ENCODE measurements at regions not wholly inside any gene's neighbourhood (a gene's known extent, or its start where the extent isn't known, plus 50 kb on each side); places are given as distances from the start of the nearest gene placed in this dataset.
"Not testable (repeated sequence)": the region's sequence is repeated elsewhere in the genome, so short reads cannot be mapped to it uniquely, and the experiment has no call there.

DNA sequence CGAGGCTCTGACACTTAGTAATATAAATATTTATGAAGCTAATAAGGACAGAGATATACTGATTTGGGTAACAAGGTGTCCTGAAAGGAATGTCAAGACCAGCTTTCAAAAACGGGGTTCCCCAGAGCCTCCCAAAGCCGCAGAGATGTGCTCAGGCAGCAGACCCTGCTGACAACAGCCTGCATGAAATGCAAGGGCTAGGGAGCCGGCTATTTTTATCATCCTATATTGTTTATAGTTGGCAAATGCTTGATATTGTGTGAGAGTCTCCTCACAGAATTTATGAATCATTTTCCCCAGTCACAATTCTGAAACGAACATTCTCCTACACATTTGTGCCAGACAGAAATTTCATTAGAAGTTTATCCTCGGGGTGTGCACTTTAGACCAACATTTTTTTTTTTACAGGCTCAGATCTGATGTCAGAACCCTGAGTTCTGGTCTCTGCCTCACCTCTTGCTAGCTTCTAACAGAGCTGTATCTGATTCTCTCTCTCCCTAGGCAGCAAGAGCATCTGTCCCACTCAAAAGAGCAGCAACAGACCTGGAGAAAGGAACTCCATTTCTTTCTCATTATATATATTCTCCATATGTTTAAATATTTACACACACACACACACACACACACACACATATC is 302.3 kb upstream of the PLD5 start:
- no peak overlapping the region for H3K4me3 Mint-ChIP-seq
- H3K4me1 Mint-ChIP-seq = no peaks in the 10 kb centered on the region
- H3K27me3 Mint-ChIP-seq = no peaks in the 10 kb centered on the region
- no peaks in the 10 kb centered on the region for H3K36me3 Mint-ChIP-seq
- no peaks in the 10 kb centered on the region for H3K9me3 Mint-ChIP-seq (ENCODE audit: low read depth)
- ATAC-seq (no peak), DNase-seq (no peak)
- CTCF ChIA-PET = no interaction called here
- H3K27ac Mint-ChIP-seq = no peak overlapping the region

DNA sequence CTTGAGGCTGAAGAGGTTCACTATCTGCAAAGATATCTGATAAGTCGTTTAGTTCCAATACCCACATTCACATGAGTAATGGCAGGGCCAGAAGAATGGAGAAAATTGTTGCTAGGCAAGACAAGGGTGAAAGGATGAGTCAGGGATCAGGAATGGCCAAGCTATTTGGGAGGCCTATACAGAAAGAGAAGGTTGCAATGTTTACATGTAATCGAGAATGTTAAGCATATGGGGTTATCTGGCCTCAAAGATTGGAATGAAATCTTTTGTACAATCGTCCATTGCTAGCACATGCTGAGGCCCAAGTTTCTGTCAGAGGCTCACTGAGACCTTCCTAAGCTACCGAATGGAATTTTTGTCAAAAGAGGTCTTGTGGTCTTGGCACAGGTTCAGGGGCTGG is 299.9 kb upstream of the PLD5 start:
- no peak for DNase-seq
- Mint-ChIP-seq H3K9me3 (ENCODE audit: low read depth) (no peaks in the 10 kb centered on the region), H3K4me1 (no peaks in the 10 kb centered on the region)

DNA sequence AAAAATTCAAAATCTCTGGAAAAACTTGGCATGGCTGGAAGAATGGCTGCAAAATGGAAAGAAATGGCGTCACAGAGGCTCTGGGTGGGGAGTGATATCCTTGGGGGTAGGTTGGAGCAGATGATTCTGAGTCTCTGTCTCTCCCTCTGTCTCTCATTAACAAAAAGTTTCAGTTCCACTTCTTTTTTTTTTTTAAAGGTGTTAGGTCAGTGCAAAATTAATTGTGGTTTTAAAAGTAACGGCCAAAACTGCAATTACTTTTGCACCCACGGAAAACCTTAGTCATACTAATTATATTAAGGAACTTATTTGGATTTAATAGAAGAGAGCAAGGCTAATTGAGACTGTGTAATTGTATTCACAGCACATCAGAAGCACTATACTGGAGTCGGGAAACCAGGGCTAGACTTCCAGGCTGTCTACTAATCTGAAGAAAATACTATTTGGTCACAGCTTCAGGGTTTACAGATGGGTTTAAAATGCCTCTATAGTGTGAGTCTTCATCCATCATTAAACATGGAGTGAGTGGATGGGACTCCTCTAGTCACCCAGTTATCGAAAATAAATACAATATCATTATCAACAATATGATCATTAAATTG is 289.1 kb upstream of the PLD5 start:
- H3K4me1 Mint-ChIP-seq = no peaks in the 10 kb centered on the region
- no peaks in the 10 kb centered on the region for H3K36me3 Mint-ChIP-seq
- no peaks in the 10 kb centered on the region for H3K9me3 Mint-ChIP-seq (ENCODE audit: low read depth)
- H3K27ac Mint-ChIP-seq = no peak overlapping the region
- DNase-seq (no peak), ATAC-seq (no peak)
- H3K4me3 Mint-ChIP-seq = no peak overlapping the region
- CTCF ChIA-PET = no interaction called here
- H3K27me3 Mint-ChIP-seq = no peaks in the 10 kb centered on the region

More for the DNA sequence above, 299.9 kb upstream of the PLD5 start:
- Mint-ChIP-seq H3K27ac (no peak overlapping the region), H3K36me3 (no peaks in the 10 kb centered on the region), H3K4me3 (no peak overlapping the region), H3K27me3 (no peaks in the 10 kb centered on the region)
- ATAC-seq = no peak
- CTCF ChIA-PET = no interaction called here

DNA sequence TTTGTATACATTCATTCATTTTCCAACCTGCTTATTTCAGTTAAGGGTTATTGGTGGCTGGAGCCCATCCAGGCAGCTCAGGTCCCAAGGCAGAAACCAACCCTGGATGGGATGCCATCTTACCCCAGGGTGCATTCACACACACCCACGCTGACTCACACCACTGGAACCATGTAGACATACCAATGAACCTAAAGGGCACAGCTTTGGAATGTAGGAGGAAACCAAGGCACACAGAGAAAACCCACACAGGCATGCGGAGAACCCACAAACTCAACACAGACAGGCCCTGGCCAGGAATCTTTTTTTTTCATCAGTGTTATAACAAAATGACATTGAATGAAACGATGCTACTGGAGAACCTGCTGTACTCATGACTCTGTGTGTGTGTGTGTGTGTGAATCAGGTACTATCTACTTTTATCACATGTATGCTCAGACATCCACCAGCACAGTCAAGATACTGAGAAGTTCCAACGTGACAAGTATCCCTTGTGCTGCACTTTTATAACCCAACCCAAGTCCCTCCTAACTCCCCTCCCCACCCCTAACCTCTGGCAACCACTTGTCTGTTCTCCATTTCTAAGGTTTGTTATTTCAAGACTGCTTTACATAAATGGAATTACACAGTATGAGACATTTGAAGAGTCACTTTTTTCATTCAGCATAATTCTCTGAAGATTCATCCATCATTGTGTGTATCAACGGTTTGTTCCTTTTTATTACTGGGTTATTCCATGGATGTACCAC is 286.8 kb upstream of the PLD5 start:
- H3K36me3 Mint-ChIP-seq = no peaks in the 10 kb centered on the region
- no peak overlapping the region for H3K27ac Mint-ChIP-seq

GRCh38 chr1:242806324-242806723 is 281.8 kb upstream of the PLD5 start:
- no peaks in the 10 kb centered on the region for H3K4me1 Mint-ChIP-seq
- H3K36me3 Mint-ChIP-seq = no peaks in the 10 kb centered on the region
- no peak overlapping the region for H3K4me3 Mint-ChIP-seq
- DNase-seq (no peak), ATAC-seq (no peak)
- H3K27me3 Mint-ChIP-seq = no peaks in the 10 kb centered on the region
- CTCF ChIA-PET = no interaction called here
- H3K9me3 Mint-ChIP-seq (ENCODE audit: low read depth) = no peaks in the 10 kb centered on the region
- H3K27ac Mint-ChIP-seq = no peak overlapping the region

More for the DNA sequence above, 286.8 kb upstream of the PLD5 start:
- Mint-ChIP-seq H3K4me1 (no peaks in the 10 kb centered on the region), H3K9me3 (ENCODE audit: low read depth) (no peaks in the 10 kb centered on the region), H3K4me3 (no peak overlapping the region), H3K27me3 (no peaks in the 10 kb centered on the region)
- CTCF ChIA-PET = no interaction called here
- ATAC-seq (no peak), DNase-seq (no peak)

DNA sequence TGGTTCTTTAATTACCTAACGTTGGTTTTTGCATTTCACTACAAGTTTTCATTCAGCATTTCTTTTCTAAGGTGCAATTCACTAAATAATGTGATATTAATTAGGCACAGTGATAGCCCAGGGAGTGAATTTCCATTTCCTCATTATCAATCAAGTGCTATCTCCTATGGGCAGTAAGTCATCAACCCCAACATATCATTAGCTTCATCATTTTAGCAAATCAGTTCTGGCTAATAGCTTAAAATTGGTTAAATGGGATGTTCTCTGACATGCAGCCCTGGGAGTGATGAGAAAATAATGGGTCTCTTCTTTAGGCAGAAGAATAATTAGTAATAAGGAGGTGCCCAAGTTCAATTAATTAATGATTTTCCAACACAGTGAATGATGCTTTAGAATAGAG is 280.9 kb upstream of the PLD5 start:
- ATAC-seq; H3K9me3 Mint-ChIP-seq (ENCODE audit: low read depth); H3K27me3 Mint-ChIP-seq; DNase-seq; H3K27ac Mint-ChIP-seq; CTCF ChIA-PET; H3K4me1 Mint-ChIP-seq; H3K4me3 Mint-ChIP-seq; H3K36me3 Mint-ChIP-seq: not testable (repeated sequence)

GRCh38 chr1:242802973-242803372 is 278.5 kb upstream of the PLD5 start:
- H3K36me3 Mint-ChIP-seq = no peaks in the 10 kb centered on the region
- H3K27ac Mint-ChIP-seq = no peak overlapping the region
- no peaks in the 10 kb centered on the region for H3K4me1 Mint-ChIP-seq
- CTCF ChIA-PET = no interaction called here
- DNase-seq (no peak), ATAC-seq (no peak)
- no peaks in the 10 kb centered on the region for H3K9me3 Mint-ChIP-seq (ENCODE audit: low read depth)
- H3K4me3 Mint-ChIP-seq = no peak overlapping the region
- H3K27me3 Mint-ChIP-seq = no peaks in the 10 kb centered on the region

DNA sequence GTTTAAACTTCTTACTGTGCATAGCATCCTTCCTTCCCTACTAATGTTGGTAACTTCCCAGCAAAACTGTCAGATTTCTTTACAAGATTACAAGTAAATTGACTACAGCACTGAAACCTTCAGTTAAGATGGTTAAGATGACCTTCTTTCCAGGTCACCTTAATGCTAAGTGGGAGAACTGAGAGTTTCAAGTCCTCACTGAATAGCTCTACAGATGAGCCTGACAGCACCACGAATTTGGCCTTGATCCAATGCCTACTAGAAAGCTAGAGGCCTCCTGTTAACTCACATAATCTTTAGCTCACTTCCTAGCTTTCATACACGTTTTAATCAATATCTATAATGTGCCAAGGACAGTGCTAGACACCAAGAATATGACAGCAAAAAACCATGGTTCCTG is 276.0 kb upstream of the PLD5 start:
- H3K36me3 Mint-ChIP-seq = no peaks in the 10 kb centered on the region
- no peak overlapping the region for H3K27ac Mint-ChIP-seq
- CTCF ChIA-PET = no interaction called here
- DNase-seq (no peak), ATAC-seq (no peak)
- no peak overlapping the region for H3K4me3 Mint-ChIP-seq
- no peaks in the 10 kb centered on the region for H3K4me1 Mint-ChIP-seq
- H3K27me3 Mint-ChIP-seq = no peaks in the 10 kb centered on the region
- peaks cover 2% of the 10 kb centered on the region for H3K9me3 Mint-ChIP-seq (ENCODE audit: low read depth)

GRCh38 chr1:242797856-242798255 is 273.4 kb upstream of the PLD5 start:
- Mint-ChIP-seq H3K27me3 (no peaks in the 10 kb centered on the region), H3K4me3 (no peak overlapping the region), H3K27ac (no peak overlapping the region), H3K9me3 (ENCODE audit: low read depth) (peaks cover 5% of the 10 kb centered on the region), H3K4me1 (no peaks in the 10 kb centered on the region), H3K36me3 (no peaks in the 10 kb centered on the region)
- ATAC-seq (no peak), DNase-seq (no peak)
- CTCF ChIA-PET = no interaction called here

GRCh38 chr1:242788771-242789170 is 264.3 kb upstream of the PLD5 start:
- H3K27ac Mint-ChIP-seq = no peak overlapping the region
- H3K27me3 Mint-ChIP-seq = peaks cover 2% of the 10 kb centered on the region
- H3K4me3 Mint-ChIP-seq = no peak overlapping the region
- CTCF ChIA-PET = no interaction called here
- H3K36me3 Mint-ChIP-seq = no peaks in the 10 kb centered on the region
- H3K4me1 Mint-ChIP-seq = no peaks in the 10 kb centered on the region
- no peak for DNase-seq
- ATAC-seq = no peak
- H3K9me3 Mint-ChIP-seq (ENCODE audit: low read depth) = no peaks in the 10 kb centered on the region

DNA sequence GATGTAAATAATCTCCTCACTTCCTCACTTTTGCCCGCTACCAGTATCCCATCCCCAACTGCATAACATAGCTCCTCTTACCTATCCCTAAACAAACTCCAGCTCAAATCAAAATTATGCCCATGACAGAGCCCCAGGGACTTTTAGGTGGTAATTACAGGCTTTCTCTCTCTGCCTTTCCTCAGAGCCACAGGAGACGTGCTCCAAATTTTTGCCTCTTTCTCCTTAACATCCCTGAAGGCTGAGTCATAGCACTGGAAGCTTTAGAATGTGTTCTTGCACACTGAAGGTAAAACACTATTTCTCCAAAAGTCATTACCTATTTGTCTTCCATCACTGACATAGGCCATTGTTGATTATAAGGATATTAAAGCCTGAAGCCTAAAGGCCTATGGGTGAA is 263.5 kb upstream of the PLD5 start:
- H3K27ac Mint-ChIP-seq = no peak overlapping the region
- peaks cover 2% of the 10 kb centered on the region for H3K27me3 Mint-ChIP-seq
- H3K9me3 Mint-ChIP-seq (ENCODE audit: low read depth) = no peaks in the 10 kb centered on the region
- H3K4me1 Mint-ChIP-seq = no peaks in the 10 kb centered on the region
- ATAC-seq (no peak), DNase-seq (no peak)
- H3K36me3 Mint-ChIP-seq = no peaks in the 10 kb centered on the region
- no peak overlapping the region for H3K4me3 Mint-ChIP-seq
- CTCF ChIA-PET = no interaction called here

DNA sequence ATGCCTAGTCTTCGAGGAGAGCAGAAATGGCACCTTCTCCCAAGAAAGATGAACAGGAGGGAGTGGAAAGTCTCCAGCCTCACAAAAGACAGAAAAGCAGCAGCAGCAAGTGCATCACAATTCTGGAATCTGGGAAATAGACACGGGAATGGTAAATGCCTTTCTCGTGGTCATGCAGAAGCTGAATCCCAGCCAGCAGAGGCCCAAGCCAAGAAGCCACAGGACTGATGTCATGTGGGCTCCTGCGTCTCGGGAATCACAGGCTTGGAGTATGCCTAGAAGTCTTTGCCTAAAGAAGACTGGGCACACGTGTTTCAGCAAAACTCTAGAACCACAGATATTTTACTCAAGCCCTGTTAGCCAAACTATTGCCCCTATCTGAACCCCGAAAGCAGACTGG is 260.3 kb upstream of the PLD5 start:
- H3K4me3 Mint-ChIP-seq = no peak overlapping the region
- peaks cover 2% of the 10 kb centered on the region for H3K27me3 Mint-ChIP-seq
- no peaks in the 10 kb centered on the region for H3K36me3 Mint-ChIP-seq
- no peak for ATAC-seq
- no peaks in the 10 kb centered on the region for H3K9me3 Mint-ChIP-seq (ENCODE audit: low read depth)
- no peaks in the 10 kb centered on the region for H3K4me1 Mint-ChIP-seq
- no peak overlapping the region for H3K27ac Mint-ChIP-seq
- CTCF ChIA-PET = no interaction called here
- DNase-seq = no peak

DNA sequence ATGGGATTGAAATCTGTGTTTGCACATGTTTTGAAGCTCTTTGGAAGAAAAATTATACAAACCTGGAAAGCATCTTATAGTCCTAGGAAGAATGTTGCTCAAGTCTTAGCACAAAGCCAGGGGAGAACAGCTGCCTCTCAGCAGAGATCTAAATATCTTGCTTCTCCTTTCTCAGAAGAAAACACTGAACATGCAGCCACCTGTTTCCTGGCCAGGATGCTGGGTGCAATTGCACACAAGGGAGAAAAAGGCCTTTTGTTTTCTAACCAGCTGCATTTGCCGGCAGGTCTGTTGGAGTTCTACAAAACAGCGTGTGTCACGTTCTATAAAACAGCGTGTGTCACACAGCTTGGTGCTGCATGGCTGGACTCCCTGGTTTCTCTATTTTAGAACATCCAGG is 259.6 kb upstream of the PLD5 start:
- ATAC-seq = no peak
- Mint-ChIP-seq H3K4me3 (no peak overlapping the region), H3K36me3 (no peaks in the 10 kb centered on the region), H3K4me1 (no peaks in the 10 kb centered on the region), H3K9me3 (ENCODE audit: low read depth) (no peaks in the 10 kb centered on the region), H3K27me3 (peaks cover 2% of the 10 kb centered on the region), H3K27ac (no peak overlapping the region)
- no peak for DNase-seq
- CTCF ChIA-PET = no interaction called here

DNA sequence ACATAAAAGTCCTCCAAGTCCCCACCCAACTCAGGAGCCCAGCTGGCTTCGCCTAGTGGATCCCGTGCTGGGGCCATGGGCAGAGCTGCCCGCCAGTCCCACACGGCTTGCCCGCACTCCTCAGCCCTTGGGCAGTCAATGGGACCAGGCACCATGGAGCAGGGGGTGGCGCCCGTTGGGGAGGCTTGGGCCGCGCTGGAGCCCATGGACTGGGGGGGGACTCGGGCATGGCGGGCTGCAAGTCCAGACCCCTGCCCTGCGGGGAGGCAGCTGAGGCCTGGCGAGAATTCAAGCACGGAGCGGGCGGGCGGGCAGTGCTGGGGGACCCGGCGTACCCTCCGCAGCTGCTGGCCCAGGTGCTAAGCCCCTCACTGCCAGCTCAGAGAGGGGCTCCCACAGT is 249.8 kb upstream of the PLD5 start:
- Mint-ChIP-seq H3K4me3 (no peak overlapping the region), H3K27ac (no peak overlapping the region), H3K36me3 (no peaks in the 10 kb centered on the region), H3K27me3 (no peaks in the 10 kb centered on the region), H3K4me1 (no peaks in the 10 kb centered on the region), H3K9me3 (ENCODE audit: low read depth) (peaks cover 8% of the 10 kb centered on the region)
- CTCF ChIA-PET = no interaction called here
- ATAC-seq (no peak), DNase-seq (no peak)
